ENCODE measurements at regions not wholly inside any gene's neighbourhood (a gene's known extent, or its start where the extent isn't known, plus 50 kb on each side); places are given as distances from the start of the nearest gene placed in this dataset.

- TF ChIP-seq EZH2phosphoT487 (IDR thresholded peaks at IDR 0.05; ENCODE audit: insufficient read depth, low read depth) (no peak), EZH2 (IDR thresholded peaks at IDR 0.05; ENCODE audit: insufficient read depth, poor library complexity, severe bottlenecking) (no peak)
Measured at GRCh38 chr18:44238911-44239310, 441.8 kb upstream of the SETBP1 start.
